PC-3 (cell line): ENCODE measurements at regions not wholly inside any gene's neighbourhood (a gene's known extent, or its start where the extent isn't known, plus 50 kb on each side); places are given as distances from the start of the nearest gene placed in this dataset.

ENCODE experiments used
- ATAC-seq: fragments of 200-7000 bp; cut with Tn5 transposase; 2 replicates; pipeline ENCODE4 v1.9.1; 2020; ENCODE audit warnings: mild to moderate bottlenecking, moderate library complexity
- BruUV-seq: library from RNA; stranded (reverse); fragments of 400-500 nt; replicated peaks from 2 replicates; lab custom pipeline; 2021; lab: Mats Ljungman, UMichigan
- CTCF ChIA-PET: fragments of 300-600 bp; sonication (Branson Sonifier 250); formaldehyde crosslinking; loops from one replicate; lab custom pipeline; 2022; ENCODE audit warnings: antibody characterized with exemption; lab: Charles Lee
- POLR2A ChIA-PET: fragments of 300-600 bp; sonication (Branson Sonifier 250); formaldehyde crosslinking; loops from one replicate; lab custom pipeline; 2022; ENCODE audit warnings: antibody characterized with exemption; ENCODE audit not compliant: unreplicated experiment; lab: Charles Lee
- DNase-seq: peaks from one replicate; pipeline ENCODE4 v3.0.0-alpha.2; 2015
- H2AFZ ChIP-seq: fragments of 300-600 bp; sonication (generic); 2 replicates; pipeline ENCODE4 v1.6.0; 2016; ENCODE audit warnings: antibody characterized with exemption, low read length
- H3F3A ChIP-seq: fragments of 300-600 bp; sonication (generic); one replicate; pipeline ENCODE4 v1.6.0; 2017; ENCODE audit warnings: antibody characterized with exemption, low read length, control low read depth, mild to moderate bottlenecking; ENCODE audit not compliant: unreplicated experiment
- H3K27ac ChIP-seq: fragments of 300-600 bp; sonication (generic); 2 replicates; pipeline ENCODE4 v1.5.1; 2016; ENCODE audit warnings: mild to moderate bottlenecking, low read length
- H3K27me3 ChIP-seq: fragments of 300-600 bp; sonication (generic); 2 replicates; pipeline ENCODE4 v1.6.1; 2016; ENCODE audit warnings: low read length, mixed read lengths
- H3K36me3 ChIP-seq: fragments of 300-600 bp; sonication (generic); 2 replicates; pipeline ENCODE4 v1.6.1; 2016; ENCODE audit warnings: low read depth, mixed run types, low read length, mixed read lengths
- H3K4me1 ChIP-seq: fragments of 300-600 bp; sonication (generic); 2 replicates; pipeline ENCODE4 v1.5.1; 2016; ENCODE audit warnings: low read length; ENCODE audit not compliant: insufficient read depth
- H3K4me2 ChIP-seq: fragments of 300-600 bp; sonication (generic); 2 replicates; pipeline ENCODE4 v1.6.0; 2016; ENCODE audit warnings: low read length
- H3K4me3 ChIP-seq: fragments of 300-600 bp; sonication (generic); 2 replicates; pipeline ENCODE4 v1.5.1; 2016; ENCODE audit warnings: mild to moderate bottlenecking, low read length, mixed read lengths
- H3K79me2 ChIP-seq: fragments of 300-600 bp; sonication (generic); 2 replicates; pipeline ENCODE4 v1.6.1; 2017; ENCODE audit warnings: low read length, mixed read lengths
- H3K9ac ChIP-seq: fragments of 300-600 bp; sonication (generic); 2 replicates; pipeline ENCODE4 v1.6.0; 2016; ENCODE audit warnings: mild to moderate bottlenecking, low read length
- H3K9me2 ChIP-seq: fragments of 300-600 bp; sonication (generic); replicated peaks from 2 replicates; pipeline ENCODE4 v1.6.1; 2016; ENCODE audit warnings: mixed run types, low read length, mixed read lengths
- H3K9me3 ChIP-seq: fragments of 300-600 bp; sonication (generic); 2 replicates; pipeline ENCODE4 v1.6.1; 2016; ENCODE audit warnings: low read length, mixed read lengths
- H4K20me1 ChIP-seq: fragments of 300-600 bp; sonication (generic); 2 replicates; pipeline ENCODE4 v1.6.1; 2016; ENCODE audit warnings: low read length, mixed read lengths
- CTCF ChIP-seq: fragments of 300-600 bp; sonication (generic); conservative IDR thresholded peaks from 2 replicates; pipeline ENCODE4 v1.5.1; 2017; ENCODE audit warnings: antibody characterized with exemption, low read depth, mild to moderate bottlenecking, low read length
- EZH2 ChIP-seq: fragments of 300-600 bp; sonication (generic); IDR thresholded peaks from one replicate; pipeline ENCODE4 v1.6.1; 2017; ENCODE audit warnings: antibody characterized with exemption, mild to moderate bottlenecking, low read length; ENCODE audit not compliant: unreplicated experiment
- EZH2phosphoT487 ChIP-seq: fragments of 300-600 bp; sonication (generic); IDR thresholded peaks from 2 replicates; pipeline ENCODE4 v1.6.1; 2018; ENCODE audit warnings: mild to moderate bottlenecking, antibody characterized with exemption, low read length, borderline replicate concordance
- intact Hi-C: fragments of 100-400 bp; cut with micrococcal nuclease; formaldehyde crosslinking; loops from 2 replicates; pipeline ENCODE4 v1.9.0; 2023

GRCh38 chr3:182018361-182018760 is 306.6 kb downstream of the SOX2 start:
- BruUV-seq, result no TSS peak
- ChIA-PET CTCF (no interaction called here), POLR2A (no interaction called here)
- TF ChIP-seq EZH2 (no peak), CTCF (no peak), EZH2phosphoT487 (no peak)
- H3K79me2 ChIP-seq, result no peaks in the 10 kb centered on the region
- H3F3A ChIP-seq, result no peaks in the 10 kb centered on the region
- H2AFZ ChIP-seq, result no peak overlapping the region
- H3K27ac ChIP-seq, result no peak overlapping the region
- H3K9me2 ChIP-seq, result no peaks in the 10 kb centered on the region
- H3K4me2 ChIP-seq, result no peak overlapping the region
- no peaks in the 10 kb centered on the region for H3K4me1 ChIP-seq
- H3K27me3 ChIP-seq, result peaks cover 20% of the 10 kb centered on the region; the same call in 1 of the 2 replicates
- no peak for ATAC-seq
- no peak for DNase-seq
- no peaks in the 10 kb centered on the region for H4K20me1 ChIP-seq
- no peaks in the 10 kb centered on the region for H3K36me3 ChIP-seq
- H3K9ac ChIP-seq, result no peak overlapping the region
- intact Hi-C loops, result no loop called here
- no peak overlapping the region for H3K4me3 ChIP-seq
- no peaks in the 10 kb centered on the region for H3K9me3 ChIP-seq

- DNase-seq (no peak), ATAC-seq (no peak)
- H3K4me3 ChIP-seq, result no peak overlapping the region
- no peaks in the 10 kb centered on the region for H4K20me1 ChIP-seq
- no peaks in the 10 kb centered on the region for H3K79me2 ChIP-seq
- H3K27ac ChIP-seq, result no peak overlapping the region
- intact Hi-C loops, result no loop called here
- ChIA-PET CTCF (no interaction called here), POLR2A (no interaction called here)
- TF ChIP-seq EZH2phosphoT487 (no peak), CTCF (no peak), EZH2 (no peak)
- no peak overlapping the region for H3K9ac ChIP-seq
- H3K9me3 ChIP-seq, result no peaks in the 10 kb centered on the region
- no peak overlapping the region for H3K4me2 ChIP-seq
- peaks cover 25% of the 10 kb centered on the region; the same call in 1 of the 2 replicates for H3K27me3 ChIP-seq
- H3F3A ChIP-seq, result no peaks in the 10 kb centered on the region
- H3K4me1 ChIP-seq, result no peaks in the 10 kb centered on the region
- BruUV-seq, result no TSS peak
- no peaks in the 10 kb centered on the region for H3K36me3 ChIP-seq
- no peaks in the 10 kb centered on the region for H3K9me2 ChIP-seq
- H2AFZ ChIP-seq, result no peak overlapping the region
Observed at GRCh38 chr3:182019926-182020325, 308.2 kb downstream of the SOX2 start.

GRCh38 chr3:182023843-182024242 is 312.1 kb downstream of the SOX2 start:
- peaks cover 29% of the 10 kb centered on the region; the same call in 1 of the 2 replicates for H3K27me3 ChIP-seq
- H3K9ac ChIP-seq, result no peak overlapping the region
- H3K4me2 ChIP-seq, result no peak overlapping the region
- TF ChIP-seq EZH2phosphoT487, result no peak
- no peak for TF ChIP-seq CTCF
- H3K4me1 ChIP-seq, result no peaks in the 10 kb centered on the region
- no peaks in the 10 kb centered on the region for H3K36me3 ChIP-seq
- no peaks in the 10 kb centered on the region for H3F3A ChIP-seq
- ATAC-seq (no peak), DNase-seq (no peak)
- ChIA-PET POLR2A (no interaction called here), CTCF (no interaction called here)
- BruUV-seq, result no TSS peak
- no peak overlapping the region for H2AFZ ChIP-seq
- no peaks in the 10 kb centered on the region for H3K9me3 ChIP-seq
- no peaks in the 10 kb centered on the region for H3K79me2 ChIP-seq
- H3K9me2 ChIP-seq, result no peaks in the 10 kb centered on the region
- no peak overlapping the region for H3K27ac ChIP-seq
- intact Hi-C loops, result no loop called here
- H3K4me3 ChIP-seq, result no peak overlapping the region
- no peaks in the 10 kb centered on the region for H4K20me1 ChIP-seq
